HL-60 (cell line): ENCODE measurements at regions not wholly inside any gene's neighbourhood (a gene's known extent, or its start where the extent isn't known, plus 50 kb on each side); places are given as distances from the start of the nearest gene placed in this dataset.

Source experiments
- DNase-seq, 2 experiments: peaks; one replicate each; pipeline ENCODE4 v3.0.0-alpha.2; 2010 to 2020; ENCODE audit warnings: low read depth in 1 of 2, low spot score in 1 of 2
- H3K27ac ChIP-seq: fragments of 250-450 bp; sonication (Bioruptor Pico); replicated peaks from 2 replicates; pipeline ENCODE4 v1.5.1; 2020; ENCODE audit warnings: mild to moderate bottlenecking, moderate library complexity
- H3K27me3 ChIP-seq: fragments of 250-450 bp; sonication (Bioruptor Pico); 2 replicates; pipeline ENCODE4 v1.5.1; 2021; ENCODE audit warnings: mild to moderate bottlenecking, moderate library complexity; ENCODE audit not compliant: insufficient read depth, poor library complexity, severe bottlenecking
- H3K4me3 ChIP-seq: replicated peaks from 2 replicates; pipeline ENCODE4 v1.5.1; 2011; ENCODE audit warnings: mild to moderate bottlenecking, control low read depth, low read length; ENCODE audit not compliant: insufficient read depth
- CTCF ChIP-seq: IDR thresholded peaks from one replicate; pipeline ENCODE4 v1.5.1; 2011; ENCODE audit warnings: low read length, control low read depth, inconsistent platforms; ENCODE audit not compliant: insufficient read depth
- GABPA ChIP-seq: IDR thresholded peaks from 2 replicates; pipeline ENCODE4 v1.6.1; 2012; ENCODE audit warnings: low read depth
- POLR2AphosphoS5 ChIP-seq: IDR thresholded peaks from 2 replicates; pipeline ENCODE4 v1.6.1; 2012; ENCODE audit warnings: low read depth
- REST ChIP-seq: IDR thresholded peaks from 2 replicates; pipeline ENCODE4 v1.6.1; 2012; ENCODE audit warnings: low read depth; ENCODE audit not compliant: insufficient replicate concordance
- SPI1 ChIP-seq: IDR thresholded peaks from 2 replicates; pipeline ENCODE4 v1.6.1; 2012; ENCODE audit warnings: low read depth, mild to moderate bottlenecking, borderline replicate concordance

GRCh38 chr1:213829780-213830179 is 158.0 kb upstream of the PROX1 start:
- no peak for DNase-seq
- TF ChIP-seq REST (no peak), GABPA (no peak), CTCF (no peak), POLR2AphosphoS5 (no peak), SPI1 (no peak)
- Histone ChIP-seq H3K4me3 (no peak overlapping the region), H3K27ac (no peak overlapping the region), H3K27me3 (no peaks in the 10 kb centered on the region)

GRCh38 chr1:213830371-213830770 is 157.4 kb upstream of the PROX1 start:
- H3K4me3 ChIP-seq: no peak overlapping the region
- H3K27ac ChIP-seq: no peak overlapping the region
- H3K27me3 ChIP-seq: no peaks in the 10 kb centered on the region
- no peak for DNase-seq
- no peak for TF ChIP-seq POLR2AphosphoS5
- TF ChIP-seq REST: no peak
- TF ChIP-seq CTCF: no peak
- TF ChIP-seq SPI1: no peak
- no peak for TF ChIP-seq GABPA

DNA sequence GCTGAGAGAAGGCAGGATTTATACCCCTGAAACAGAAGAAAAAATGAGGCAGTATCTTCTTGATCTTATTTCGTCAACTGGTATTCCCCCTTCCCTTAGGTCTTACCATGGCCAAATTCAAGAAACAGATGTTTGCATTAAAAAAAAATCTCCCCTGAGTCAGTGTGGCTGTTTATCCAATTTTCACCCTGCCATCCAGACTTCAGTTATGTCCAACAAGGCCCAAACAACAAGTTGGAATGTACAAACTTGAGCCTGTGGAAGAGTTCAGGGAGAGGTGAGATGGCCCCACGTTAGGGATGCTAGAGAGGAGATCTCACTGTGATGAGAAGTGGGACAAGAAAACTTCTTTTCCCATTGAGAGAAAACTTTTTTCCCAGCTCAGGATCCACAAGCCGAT is 147.2 kb upstream of the PROX1 start:
- DNase-seq: no peak
- TF ChIP-seq GABPA (no peak), POLR2AphosphoS5 (no peak), SPI1 (no peak)
- H3K27me3 ChIP-seq: peaks cover 6% of the 10 kb centered on the region
- no peak overlapping the region for H3K4me3 ChIP-seq
- H3K27ac ChIP-seq: no peak overlapping the region

GRCh38 chr1:213844632-213845031 is 143.1 kb upstream of the PROX1 start:
- TF ChIP-seq SPI1 (no peak), POLR2AphosphoS5 (no peak), CTCF (no peak), GABPA (no peak), REST (no peak)
- Histone ChIP-seq H3K4me3 (no peak overlapping the region), H3K27ac (no peak overlapping the region), H3K27me3 (peaks cover 8% of the 10 kb centered on the region)
- DNase-seq: no peak
